ENCODE measurements at regions not wholly inside any gene's neighbourhood (a gene's known extent, or its start where the extent isn't known, plus 50 kb on each side); places are given as distances from the start of the nearest gene placed in this dataset.

DNA sequence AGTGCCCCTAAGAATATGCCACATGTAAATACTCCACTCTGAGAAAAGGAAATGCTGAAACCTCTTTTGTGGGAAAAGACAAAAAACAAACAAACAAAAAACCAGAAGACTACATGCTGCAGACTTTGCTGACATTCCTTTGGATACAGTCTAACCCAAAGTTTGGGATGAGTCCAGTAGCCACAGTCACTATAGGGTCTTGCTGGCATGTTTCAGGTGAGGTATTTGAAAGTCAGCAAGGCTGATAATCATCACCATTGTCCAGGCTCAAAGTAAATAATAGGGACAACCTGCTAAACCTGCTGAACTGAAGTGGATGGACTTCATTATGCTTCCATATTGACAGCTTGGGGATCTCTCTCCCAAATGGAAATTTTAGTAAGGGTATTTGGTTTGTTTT, 1087.0 kb upstream of the LRRTM3 start:
- no peaks in the 10 kb centered on the region for H3K27me3 ChIP-seq (ENCODE audit: insufficient read depth, low read length)
- no peak overlapping the region for H3K9ac ChIP-seq (ENCODE audit: low read depth, low read length)
- no peak overlapping the region for H3K4me3 ChIP-seq (ENCODE audit: low read length)
- no peak overlapping the region for H3K27ac ChIP-seq (ENCODE audit: low read length)
- H3K9me3 ChIP-seq (ENCODE audit: insufficient read depth, low read depth, low read length): no peaks in the 10 kb centered on the region
- H3K4me1 ChIP-seq (ENCODE audit: insufficient read depth, low read length): no peaks in the 10 kb centered on the region
- H3K36me3 ChIP-seq (ENCODE audit: insufficient read depth, low read depth, low read length): no peaks in the 10 kb centered on the region

DNA sequence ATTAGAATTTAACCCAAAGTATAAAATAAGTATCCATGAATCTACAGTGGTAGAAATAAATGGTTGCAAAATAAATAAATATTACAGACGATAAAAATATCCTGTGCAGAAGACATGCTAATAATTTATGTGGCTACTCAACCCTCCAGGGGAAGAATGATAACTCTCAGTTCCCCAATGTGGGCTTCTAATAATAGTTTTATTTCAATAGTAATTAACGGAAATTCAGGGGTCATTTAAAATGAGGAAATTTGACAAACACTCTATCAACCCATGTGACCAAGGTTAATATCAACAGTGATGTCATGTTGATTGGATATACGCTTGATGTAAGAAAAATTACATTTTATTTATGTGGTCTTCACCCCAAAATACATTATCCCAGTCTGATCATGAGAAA, 1082.6 kb upstream of the LRRTM3 start:
- Histone ChIP-seq H3K27ac (ENCODE audit: low read length) (no peak overlapping the region), H3K9ac (ENCODE audit: low read depth, low read length) (no peak overlapping the region), H3K4me3 (ENCODE audit: low read length) (no peak overlapping the region), H3K27me3 (ENCODE audit: insufficient read depth, low read length) (no peaks in the 10 kb centered on the region), H3K36me3 (ENCODE audit: insufficient read depth, low read depth, low read length) (no peaks in the 10 kb centered on the region), H3K4me1 (ENCODE audit: insufficient read depth, low read length) (no peaks in the 10 kb centered on the region), H3K9me3 (ENCODE audit: insufficient read depth, low read depth, low read length) (no peaks in the 10 kb centered on the region)

DNA sequence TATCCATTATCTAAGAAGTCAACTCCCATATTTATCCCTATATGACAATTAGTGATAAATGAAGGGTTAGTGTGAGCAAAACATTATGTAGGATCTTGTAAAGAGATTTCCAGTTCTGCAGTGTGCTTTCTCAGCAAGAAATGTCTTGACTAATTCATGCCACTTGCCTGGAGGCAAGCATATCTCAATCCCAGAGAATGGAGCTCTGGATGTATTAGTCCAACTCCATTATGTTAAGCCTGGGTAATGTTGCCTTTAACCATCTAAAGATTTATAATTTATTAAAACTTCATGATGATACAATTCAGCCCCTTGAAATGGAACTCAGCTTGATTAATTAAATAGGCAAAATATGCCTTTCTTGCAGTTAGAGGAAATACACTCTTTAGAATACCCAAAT, 1079.9 kb upstream of the LRRTM3 start:
- H3K9me3 ChIP-seq (ENCODE audit: insufficient read depth, low read depth, low read length): no peaks in the 10 kb centered on the region
- H3K27ac ChIP-seq (ENCODE audit: low read length): no peak overlapping the region
- no peak overlapping the region for H3K4me3 ChIP-seq (ENCODE audit: low read length)
- no peaks in the 10 kb centered on the region for H3K4me1 ChIP-seq (ENCODE audit: insufficient read depth, low read length)
- no peaks in the 10 kb centered on the region for H3K27me3 ChIP-seq (ENCODE audit: insufficient read depth, low read length)
- no peak overlapping the region for H3K9ac ChIP-seq (ENCODE audit: low read depth, low read length)
- no peaks in the 10 kb centered on the region for H3K36me3 ChIP-seq (ENCODE audit: insufficient read depth, low read depth, low read length)

DNA sequence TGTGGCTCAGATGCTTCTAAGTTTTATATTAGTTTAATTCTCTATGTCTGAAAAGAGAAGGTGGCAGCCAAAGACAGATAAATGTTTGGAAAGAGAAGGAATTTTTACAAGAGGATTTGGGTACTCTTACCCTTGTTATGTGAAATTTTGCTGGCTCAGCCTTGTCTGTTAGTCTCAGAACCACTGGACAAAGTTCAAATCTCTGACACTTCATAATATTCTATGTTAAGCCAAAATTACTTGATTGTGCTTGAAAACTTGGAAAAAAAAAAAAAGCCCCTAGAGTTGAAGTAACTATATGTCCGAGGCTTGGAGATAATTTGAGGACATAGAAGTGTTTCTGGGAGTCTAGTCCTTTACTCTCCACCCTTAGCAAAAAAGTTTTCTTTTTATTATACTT, 1079.3 kb upstream of the LRRTM3 start:
- H3K27ac ChIP-seq (ENCODE audit: low read length): no peak overlapping the region
- no peaks in the 10 kb centered on the region for H3K9me3 ChIP-seq (ENCODE audit: insufficient read depth, low read depth, low read length)
- no peak overlapping the region for H3K4me3 ChIP-seq (ENCODE audit: low read length)
- no peak overlapping the region for H3K9ac ChIP-seq (ENCODE audit: low read depth, low read length)
- H3K4me1 ChIP-seq (ENCODE audit: insufficient read depth, low read length): no peaks in the 10 kb centered on the region
- H3K36me3 ChIP-seq (ENCODE audit: insufficient read depth, low read depth, low read length): no peaks in the 10 kb centered on the region
- no peaks in the 10 kb centered on the region for H3K27me3 ChIP-seq (ENCODE audit: insufficient read depth, low read length)

DNA sequence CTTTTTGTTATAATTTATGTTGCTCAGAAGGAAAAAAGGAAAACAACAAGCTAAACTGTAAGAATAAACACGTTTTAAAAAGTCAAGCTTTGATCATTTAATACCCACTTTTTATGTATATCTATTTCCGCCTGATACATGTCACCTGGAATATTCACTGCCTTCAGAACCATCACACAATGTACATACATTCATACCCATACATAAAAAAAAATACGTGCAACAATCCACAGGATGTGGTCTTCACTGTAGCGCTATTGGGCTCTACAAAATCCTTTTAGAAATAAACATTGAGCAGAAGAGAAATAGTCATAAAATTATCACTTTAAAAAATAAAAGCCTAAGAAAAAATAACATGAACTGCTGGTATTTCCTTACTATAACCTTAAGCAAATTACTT, 1078.9 kb upstream of the LRRTM3 start:
- Histone ChIP-seq H3K27me3 (ENCODE audit: insufficient read depth, low read length) (no peaks in the 10 kb centered on the region), H3K4me3 (ENCODE audit: low read length) (no peak overlapping the region), H3K9ac (ENCODE audit: low read depth, low read length) (no peak overlapping the region), H3K36me3 (ENCODE audit: insufficient read depth, low read depth, low read length) (no peaks in the 10 kb centered on the region), H3K4me1 (ENCODE audit: insufficient read depth, low read length) (no peaks in the 10 kb centered on the region), H3K27ac (ENCODE audit: low read length) (no peak overlapping the region), H3K9me3 (ENCODE audit: insufficient read depth, low read depth, low read length) (no peaks in the 10 kb centered on the region)

DNA sequence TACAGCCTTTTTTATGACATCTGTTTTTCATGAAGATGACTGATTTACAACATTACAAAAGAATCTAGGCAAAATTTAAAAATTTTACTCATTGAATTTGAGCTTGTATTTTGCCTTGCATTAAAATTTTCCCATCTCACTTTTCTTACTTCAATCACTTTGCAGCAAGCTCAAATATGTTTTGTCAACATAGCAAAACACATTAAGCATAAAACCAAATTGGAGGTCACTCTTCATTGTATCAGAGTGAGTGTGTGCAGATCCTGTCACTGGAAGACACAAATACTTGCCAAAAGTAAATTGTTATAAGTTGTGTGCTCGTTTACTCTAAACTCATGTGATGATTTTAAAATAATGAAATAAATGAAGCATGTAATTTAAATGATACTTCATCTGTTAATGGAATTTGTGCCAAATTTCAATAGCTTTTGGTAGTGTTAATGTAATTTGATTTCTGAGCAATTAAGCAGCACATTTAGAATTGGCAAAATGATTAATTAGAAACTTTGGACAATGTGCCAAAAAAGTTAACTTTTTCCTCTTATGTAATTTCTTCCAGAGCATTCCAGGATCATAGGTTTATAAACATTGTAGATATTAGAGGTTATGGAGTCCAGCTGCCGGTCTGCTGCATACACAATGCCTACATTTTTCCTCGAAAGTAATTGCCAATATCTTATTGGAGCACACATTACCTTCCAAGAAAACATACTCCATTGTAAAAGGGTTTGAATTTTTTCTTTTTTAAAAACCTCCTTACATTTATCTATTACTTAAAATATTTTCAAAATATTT, 1078.2 kb upstream of the LRRTM3 start:
- Histone ChIP-seq H3K36me3 (ENCODE audit: insufficient read depth, low read depth, low read length) (no peaks in the 10 kb centered on the region), H3K4me1 (ENCODE audit: insufficient read depth, low read length) (no peaks in the 10 kb centered on the region), H3K27me3 (ENCODE audit: insufficient read depth, low read length) (no peaks in the 10 kb centered on the region), H3K9me3 (ENCODE audit: insufficient read depth, low read depth, low read length) (no peaks in the 10 kb centered on the region), H3K9ac (ENCODE audit: low read depth, low read length) (no peak overlapping the region), H3K4me3 (ENCODE audit: low read length) (no peak overlapping the region), H3K27ac (ENCODE audit: low read length) (no peak overlapping the region)

DNA sequence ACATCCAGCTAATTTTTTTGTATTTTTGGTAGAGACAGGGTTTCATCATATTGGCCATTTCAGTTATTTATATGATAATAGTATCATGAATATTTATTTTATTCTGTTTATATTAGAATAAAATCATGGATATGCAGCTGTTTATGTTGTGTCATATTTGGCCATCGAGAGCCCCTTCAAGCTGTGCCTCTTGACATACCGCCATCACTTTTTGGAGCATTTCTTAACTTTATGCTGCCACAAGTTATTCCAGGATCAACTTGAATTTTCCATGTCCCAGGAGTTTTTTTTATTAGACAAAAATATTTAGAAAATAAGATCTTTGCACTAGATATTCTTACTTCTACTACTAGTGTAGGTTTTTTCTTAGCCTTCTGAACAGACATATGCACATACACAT, 1067.0 kb upstream of the LRRTM3 start:
- no peaks in the 10 kb centered on the region for H3K4me1 ChIP-seq (ENCODE audit: insufficient read depth, low read length)
- H3K36me3 ChIP-seq (ENCODE audit: insufficient read depth, low read depth, low read length): no peaks in the 10 kb centered on the region
- no peaks in the 10 kb centered on the region for H3K9me3 ChIP-seq (ENCODE audit: insufficient read depth, low read depth, low read length)
- no peak overlapping the region for H3K27ac ChIP-seq (ENCODE audit: low read length)
- H3K27me3 ChIP-seq (ENCODE audit: insufficient read depth, low read length): no peaks in the 10 kb centered on the region
- H3K4me3 ChIP-seq (ENCODE audit: low read length): no peak overlapping the region
- H3K9ac ChIP-seq (ENCODE audit: low read depth, low read length): no peak overlapping the region

DNA sequence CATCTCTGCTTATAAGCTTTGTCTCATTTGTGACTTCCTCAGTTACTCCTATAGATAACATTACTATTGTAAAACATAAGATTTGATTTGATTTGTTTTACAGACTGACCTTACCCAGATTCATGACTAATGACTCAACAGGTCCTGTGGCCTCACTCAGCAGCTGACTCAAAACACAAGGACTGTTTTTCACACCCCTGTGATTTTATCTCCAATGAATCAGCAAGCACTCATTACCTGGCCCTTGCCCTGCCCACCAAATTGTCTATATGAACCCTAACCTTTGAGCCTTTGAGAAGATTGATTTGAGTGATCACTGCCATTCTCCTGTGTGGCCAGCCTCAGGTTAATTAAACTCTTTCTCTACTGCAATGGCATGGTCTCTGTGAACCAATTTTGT, 1064.6 kb upstream of the LRRTM3 start:
- H3K4me3 ChIP-seq (ENCODE audit: low read length): no peak overlapping the region
- no peaks in the 10 kb centered on the region for H3K4me1 ChIP-seq (ENCODE audit: insufficient read depth, low read length)
- no peaks in the 10 kb centered on the region for H3K9me3 ChIP-seq (ENCODE audit: insufficient read depth, low read depth, low read length)
- no peaks in the 10 kb centered on the region for H3K36me3 ChIP-seq (ENCODE audit: insufficient read depth, low read depth, low read length)
- no peak overlapping the region for H3K9ac ChIP-seq (ENCODE audit: low read depth, low read length)
- H3K27ac ChIP-seq (ENCODE audit: low read length): no peak overlapping the region
- no peaks in the 10 kb centered on the region for H3K27me3 ChIP-seq (ENCODE audit: insufficient read depth, low read length)

Data from iPS-20b (cell line).